Endodermal cell (in vitro differentiated cells): ENCODE measurements at regions not wholly inside any gene's neighbourhood (a gene's known extent, or its start where the extent isn't known, plus 50 kb on each side); places are given as distances from the start of the nearest gene placed in this dataset.
"Not testable (repeated sequence)": the region's sequence is repeated elsewhere in the genome, so short reads cannot be mapped to it uniquely, and the experiment has no call there.

Experiments used
- DNase-seq: peaks from one replicate; pipeline ENCODE4 v3.0.0-alpha.2; 2017
- H3K27ac ChIP-seq: 2 replicates; pipeline ENCODE4 v1.5.1; 2013; ENCODE audit warnings: mild to moderate bottlenecking, low read depth, low read length, moderate library complexity
- H3K27me3 ChIP-seq: 2 replicates; pipeline ENCODE4 v1.6.1; 2013; ENCODE audit warnings: mild to moderate bottlenecking, low read length, moderate library complexity; ENCODE audit not compliant: insufficient read depth, control insufficient read depth, poor library complexity, severe bottlenecking
- H3K36me3 ChIP-seq: 2 replicates; pipeline ENCODE4 v1.7.0; 2013; ENCODE audit warnings: mild to moderate bottlenecking, low read length, moderate library complexity; ENCODE audit not compliant: control insufficient read depth, insufficient read depth
- H3K4me1 ChIP-seq: one replicate; pipeline ENCODE4 v1.7.0; 2013; ENCODE audit warnings: low read length; ENCODE audit not compliant: control insufficient read depth, insufficient read depth
- H3K4me3 ChIP-seq: 2 replicates; pipeline ENCODE4 v1.5.1; 2013; ENCODE audit warnings: mild to moderate bottlenecking, low read length, moderate library complexity
- H3K9ac ChIP-seq: 2 replicates; pipeline ENCODE4 v1.6.1; 2013; ENCODE audit warnings: mild to moderate bottlenecking, low read length, moderate library complexity; ENCODE audit not compliant: poor library complexity, severe bottlenecking; ENCODE audit errors: extremely low read depth
- H3K9me3 ChIP-seq: 2 replicates; pipeline ENCODE4 v1.6.1; 2013; ENCODE audit warnings: mild to moderate bottlenecking, low read length, moderate library complexity; ENCODE audit not compliant: control insufficient read depth
- H3K27ac Mint-ChIP-seq: 2 replicates; pipeline ENCODE4 v1.8.0; 2020; ENCODE audit warnings: mixed read lengths
- H3K27me3 Mint-ChIP-seq: 2 replicates; pipeline ENCODE4 v1.8.0; 2021; ENCODE audit warnings: mild to moderate bottlenecking, mixed read lengths; ENCODE audit not compliant: insufficient read depth
- H3K36me3 Mint-ChIP-seq: 2 replicates; pipeline ENCODE4 v1.8.0; 2020; ENCODE audit warnings: low read depth, mixed read lengths
- H3K4me1 Mint-ChIP-seq: 2 replicates; pipeline ENCODE4 v1.8.0; 2020; ENCODE audit warnings: mixed read lengths
- H3K4me3 Mint-ChIP-seq: 2 replicates; pipeline ENCODE4 v1.8.0; 2020; ENCODE audit warnings: mild to moderate bottlenecking, moderate library complexity, mixed read lengths
- H3K9me3 Mint-ChIP-seq: 2 replicates; pipeline ENCODE4 v1.8.0; 2020; ENCODE audit warnings: mild to moderate bottlenecking, mixed read lengths
- CTCF ChIP-seq: fragments of 200-600 bp; sonication (generic); conservative IDR thresholded peaks from 2 replicates; pipeline ENCODE4 v1.5.0; 2021; ENCODE audit warnings: antibody characterized with exemption, mild to moderate bottlenecking
- WGBS, 2 experiments: methylation state at CpG; one replicate each; pipeline versions ENCODE4 v1.1.5 to v1.1.7; 2013; ENCODE audit warnings: missing lambda C conversion rate in 2 of 2, mixed read lengths in 1 of 2; ENCODE audit not compliant: insufficient coverage in 1 of 2, insufficient read length in 1 of 2; 5-methylcytosine and 5-hydroxymethylcytosine counted together

DNA sequence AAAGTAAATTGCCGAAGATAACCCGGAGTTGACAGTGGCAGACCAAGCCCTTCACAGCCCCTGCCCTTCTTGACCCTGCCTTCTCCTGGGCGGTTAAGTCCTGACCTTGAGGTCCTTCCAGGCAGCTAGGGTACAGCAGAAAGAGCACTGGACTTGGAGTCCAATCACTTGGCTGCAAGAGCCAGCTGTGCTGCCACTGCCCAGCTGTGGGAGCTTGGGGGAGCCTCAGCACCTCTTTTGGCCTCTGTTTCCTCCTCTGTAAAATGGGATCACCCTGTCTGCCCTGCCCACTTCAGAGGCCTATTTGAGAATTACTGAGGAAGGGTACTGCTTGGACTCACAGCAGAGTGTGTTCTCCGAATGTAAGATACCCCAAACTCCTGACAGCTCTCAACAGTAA is 66.2 kb upstream of the SMAD6 start:
- Histone ChIP-seq H3K9ac (no peak overlapping the region), H3K9me3 (no peaks in the 10 kb centered on the region), H3K27ac (no peak overlapping the region), H3K4me3 (no peak overlapping the region), H3K27me3 (no peaks in the 10 kb centered on the region), H3K4me1 (peaks cover 16% of the 10 kb centered on the region), H3K36me3 (no peaks in the 10 kb centered on the region)
- no peak overlapping the region for H3K4me3 Mint-ChIP-seq
- H3K27ac Mint-ChIP-seq = no peak overlapping the region
- TF ChIP-seq CTCF = no peak
- peaks cover 42% of the 10 kb centered on the region for H3K4me1 Mint-ChIP-seq
- no peaks in the 10 kb centered on the region for H3K27me3 Mint-ChIP-seq
- WGBS, 2 experiments = 80 to 89% methylated on average over 1 to 4 of the region's 4 CpGs
- no peaks in the 10 kb centered on the region for H3K9me3 Mint-ChIP-seq
- DNase-seq = no peak
- no peaks in the 10 kb centered on the region for H3K36me3 Mint-ChIP-seq

- not testable (repeated sequence) for H3K27ac ChIP-seq, H3K27me3 Mint-ChIP-seq, H3K27me3 ChIP-seq, H3K4me3 Mint-ChIP-seq, H3K36me3 Mint-ChIP-seq, H3K9ac ChIP-seq, H3K4me1 ChIP-seq, H3K9me3 ChIP-seq, H3K9me3 Mint-ChIP-seq, H3K4me3 ChIP-seq, DNase-seq, H3K36me3 ChIP-seq, H3K27ac Mint-ChIP-seq
- 95 to 96% methylated on average over 4 to 8 of the region's 9 CpGs for WGBS, 2 experiments
- peaks cover 33% of the 10 kb centered on the region for H3K4me1 Mint-ChIP-seq
Measured at GRCh38 chr15:66637044-66637443, 65.0 kb upstream of the SMAD6 start.

DNA sequence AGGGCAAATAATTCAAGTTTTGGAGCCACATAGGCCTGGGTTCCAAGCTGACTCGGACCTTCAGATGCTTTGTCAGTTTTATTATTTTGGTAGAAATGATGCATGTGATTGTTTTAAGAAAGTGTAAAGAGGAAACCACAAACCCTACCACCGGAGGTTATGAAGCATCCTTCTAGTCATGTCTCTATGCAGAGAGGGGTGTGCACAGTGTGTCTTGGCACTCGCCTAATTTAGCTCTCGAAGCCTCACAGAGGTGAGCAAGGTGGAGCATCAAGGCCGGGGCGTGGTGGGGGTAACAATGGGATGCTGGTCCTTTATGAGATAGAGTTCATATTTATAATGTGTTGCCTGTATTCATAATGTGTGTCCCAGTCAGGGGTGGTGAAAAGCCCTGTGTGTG is 63.7 kb upstream of the SMAD6 start:
- Mint-ChIP-seq H3K4me3 (no peak overlapping the region), H3K36me3 (no peaks in the 10 kb centered on the region), H3K27me3 (no peaks in the 10 kb centered on the region), H3K9me3 (no peaks in the 10 kb centered on the region), H3K4me1 (peaks cover 22% of the 10 kb centered on the region), H3K27ac (no peak overlapping the region)
- Histone ChIP-seq H3K27ac (no peak overlapping the region), H3K27me3 (no peaks in the 10 kb centered on the region), H3K4me1 (peaks cover 3% of the 10 kb centered on the region), H3K4me3 (no peak overlapping the region), H3K36me3 (no peaks in the 10 kb centered on the region), H3K9me3 (no peaks in the 10 kb centered on the region), H3K9ac (no peak overlapping the region)
- TF ChIP-seq CTCF = no peak
- no peak for DNase-seq
- 83 to 92% methylated on average over 1 to 6 of the region's 6 CpGs for WGBS, 2 experiments
